H1 (cell line): ENCODE measurements at regions not wholly inside any gene's neighbourhood (a gene's known extent, or its start where the extent isn't known, plus 50 kb on each side); places are given as distances from the start of the nearest gene placed in this dataset.

Experiments used
- CTCF ChIA-PET: fragments of 300-600 bp; sonication (Branson Sonifier 250); formaldehyde crosslinking; loops from one replicate; lab custom pipeline; 2021; ENCODE audit not compliant: partially characterized antibody; lab: Charles Lee
- POLR2A ChIA-PET: fragments of 300-600 bp; sonication (Branson Sonifier 250); formaldehyde crosslinking; loops from one replicate; lab custom pipeline; 2021; ENCODE audit warnings: inconsistent platforms; ENCODE audit not compliant: partially characterized antibody; lab: Charles Lee
- DNase-seq, 2 experiments: peaks; one replicate each; pipeline versions ENCODE4 v3.0.0 to v3.0.0-alpha.2; 2010 to 2022; ENCODE audit warnings: low spot score in 2 of 2, low read depth in 1 of 2, mixed read lengths in 1 of 2
- FAIRE-seq: peaks from 2 replicates; lab custom pipeline; 2011; peaks lifted over from hg19 to GRCh38; lab: Jason Lieb, UNC
- H2AFZ ChIP-seq: 2 replicates; pipeline ENCODE4 v1.8.1; 2012; ENCODE audit warnings: low read length, inconsistent platforms
- H2AK5ac ChIP-seq: 2 replicates; pipeline ENCODE4 v1.6.1; 2013; ENCODE audit warnings: low read depth, low read length
- H2BK120ac ChIP-seq: replicated peaks from 2 replicates; pipeline ENCODE3; 2013; ENCODE audit warnings: low read depth, low read length, inconsistent platforms
- H2BK12ac ChIP-seq: 2 replicates; pipeline ENCODE4 v1.6.1; 2013; ENCODE audit warnings: low read depth, low read length
- H2BK15ac ChIP-seq: 2 replicates; pipeline ENCODE4 v1.6.1; 2013; ENCODE audit warnings: low read length
- H2BK20ac ChIP-seq: 2 replicates; pipeline ENCODE4 v1.6.1; 2013; ENCODE audit warnings: low read length
- H2BK5ac ChIP-seq: 2 replicates; pipeline ENCODE4 v1.6.1; 2013; ENCODE audit warnings: low read depth, low read length
- H3K14ac ChIP-seq: 2 replicates; pipeline ENCODE4 v1.6.1; 2013; ENCODE audit warnings: inconsistent platforms; ENCODE audit not compliant: insufficient read length
- H3K18ac ChIP-seq: 2 replicates; pipeline ENCODE4 v1.6.1; 2013; ENCODE audit warnings: low read length; ENCODE audit errors: extremely low read depth
- H3K23ac ChIP-seq: 2 replicates; pipeline ENCODE4 v1.6.1; 2013; ENCODE audit warnings: inconsistent platforms; ENCODE audit not compliant: insufficient read length
- H3K23me2 ChIP-seq: 2 replicates; pipeline ENCODE4 v1.6.1; 2013; ENCODE audit warnings: low read depth, low read length
- H3K27ac ChIP-seq: 2 replicates; pipeline ENCODE4 v1.6.1; 2011; ENCODE audit warnings: low read depth, low read length, inconsistent platforms
- H3K27me3 ChIP-seq, 4 experiments: replicated peaks in 1 of 4; 1 replicate in 1 of 4; 2 replicates in 3 of 4; pipeline versions ENCODE4 v1.6.1 to v1.8.1; 2011 to 2013; ENCODE audit warnings: low read length in 3 of 4, mild to moderate bottlenecking in 3 of 4, inconsistent platforms in 2 of 4, mixed read lengths in 2 of 4, moderate library complexity in 1 of 4; ENCODE audit not compliant: control insufficient read depth in 3 of 4, insufficient read depth in 3 of 4; ENCODE audit errors: extremely low read depth in 1 of 4
- H3K36me3 ChIP-seq, 4 experiments: 2 replicates each; pipeline versions ENCODE4 v1.6.1 to v1.8.1; 2011 to 2013; ENCODE audit warnings: mild to moderate bottlenecking in 4 of 4, low read length in 3 of 4, moderate library complexity in 2 of 4, control low read depth in 1 of 4, inconsistent platforms in 1 of 4; ENCODE audit not compliant: insufficient read depth in 4 of 4, control insufficient read depth in 2 of 4
- H3K4ac ChIP-seq: replicated peaks from 2 replicates; pipeline ENCODE3; 2013; ENCODE audit warnings: low read length, low read depth, mixed read lengths, inconsistent platforms; ENCODE audit not compliant: insufficient read length
- H3K4me1 ChIP-seq, 4 experiments: replicated peaks in 1 of 4; 1 replicate in 1 of 4; 2 replicates in 3 of 4; pipeline versions ENCODE4 v1.6.1 to v1.8.1; 2011 to 2013; ENCODE audit warnings: low read length in 3 of 4, inconsistent platforms in 2 of 4, mixed read lengths in 1 of 4; ENCODE audit not compliant: insufficient read depth in 4 of 4, control insufficient read depth in 3 of 4
- H3K4me2 ChIP-seq, 2 experiments: 2 replicates each; pipeline versions ENCODE4 v1.6.1 to v1.8.1; 2011 to 2013; ENCODE audit warnings: low read depth in 2 of 2, low read length in 2 of 2, control low read depth in 1 of 2, inconsistent platforms in 1 of 2, mild to moderate bottlenecking in 1 of 2; ENCODE audit not compliant: insufficient read depth in 1 of 2
- H3K4me3 ChIP-seq, 4 experiments: fragments of 200-600, 300-600 bp in 1 of 4; sonication (generic), shearing (Covaris generic), sonication (Bioruptor Twin) in 1 of 4; 2 replicates each; pipeline versions ENCODE4 v1.5.1 to v1.8.1; 2011 to 2016; ENCODE audit warnings: low read length in 4 of 4, low read depth in 3 of 4, control low read depth in 2 of 4, inconsistent platforms in 2 of 4, mild to moderate bottlenecking in 2 of 4, mixed read lengths in 1 of 4, moderate library complexity in 1 of 4; ENCODE audit not compliant: insufficient read depth in 2 of 4; ENCODE audit errors: extremely low read depth in 1 of 4
- H3K56ac ChIP-seq: replicated peaks from 2 replicates; pipeline ENCODE3; 2013; ENCODE audit warnings: low read depth, mild to moderate bottlenecking, mixed read lengths, low read length, inconsistent platforms; ENCODE audit not compliant: insufficient read length
- H3K79me1 ChIP-seq: 2 replicates; pipeline ENCODE4 v1.6.1; 2013; ENCODE audit warnings: low read depth, low read length, control low read depth
- H3K79me2 ChIP-seq, 2 experiments: 2 replicates each; pipeline versions ENCODE4 v1.6.1 to v1.8.1; 2012 to 2013; ENCODE audit warnings: low read length in 2 of 2, mild to moderate bottlenecking in 2 of 2, inconsistent platforms in 1 of 2; ENCODE audit not compliant: insufficient read depth in 2 of 2, control insufficient read depth in 1 of 2
- H3K9ac ChIP-seq, 4 experiments: replicated peaks in 1 of 4; 1 replicate in 1 of 4; 2 replicates in 3 of 4; pipeline versions ENCODE4 v1.6.1 to v1.8.1; 2011 to 2013; ENCODE audit warnings: low read depth in 3 of 4, low read length in 3 of 4, control low read depth in 2 of 4, mild to moderate bottlenecking in 2 of 4, moderate library complexity in 2 of 4, inconsistent platforms in 1 of 4; ENCODE audit errors: extremely low read depth in 1 of 4
- H3K9me3 ChIP-seq, 2 experiments: 2 replicates each; pipeline versions ENCODE4 v1.6.1 to v1.8.1; 2012 to 2013; ENCODE audit warnings: mild to moderate bottlenecking in 2 of 2, moderate library complexity in 2 of 2, control low read depth in 1 of 2, inconsistent platforms in 1 of 2, low read depth in 1 of 2, low read length in 1 of 2, mixed read lengths in 1 of 2; ENCODE audit not compliant: insufficient read depth in 2 of 2
- H4K20me1 ChIP-seq, 2 experiments: replicated peaks in 1 of 2; 2 replicates each; pipeline versions ENCODE3 to v1.8.1; 2011 to 2013; ENCODE audit warnings: inconsistent platforms in 2 of 2, low read length in 2 of 2, mild to moderate bottlenecking in 1 of 2; ENCODE audit not compliant: insufficient read depth in 2 of 2, control insufficient read depth in 1 of 2
- H4K5ac ChIP-seq: 2 replicates; pipeline ENCODE4 v1.6.1; 2013; ENCODE audit warnings: low read length, low read depth, mixed read lengths, inconsistent platforms; ENCODE audit not compliant: insufficient read length
- H4K8ac ChIP-seq: 2 replicates; pipeline ENCODE4 v1.8.0; 2013; ENCODE audit warnings: mild to moderate bottlenecking, moderate library complexity, low read length, inconsistent platforms; ENCODE audit not compliant: insufficient read depth; ENCODE audit errors: extremely low read depth
- H4K91ac ChIP-seq: replicated peaks from 2 replicates; pipeline ENCODE3; 2013; ENCODE audit warnings: low read length, mixed read lengths, inconsistent platforms; ENCODE audit not compliant: insufficient read length
- BRCA1 ChIP-seq: IDR thresholded peaks from 2 replicates; pipeline ENCODE4 v1.6.1; 2012; ENCODE audit warnings: low read depth, low read length, improper control_type of control experiment
- CBX5 ChIP-seq: fragments of 300-800, 300-1000 bp; sonication (generic); IDR thresholded peaks from 2 replicates; pipeline ENCODE4 v1.7.1; 2016; ENCODE audit warnings: antibody characterized with exemption, low read length, low read depth
- HDAC6 ChIP-seq: IDR thresholded peaks from one replicate; pipeline ENCODE4 v1.7.1; 2012; ENCODE audit warnings: low read depth, mild to moderate bottlenecking, inconsistent platforms, low read length, moderate library complexity
- KDM1A ChIP-seq: fragments of 200-600, 300-600 bp; sonication (generic); IDR thresholded peaks from 2 replicates; pipeline ENCODE4 v1.7.1; 2016; ENCODE audit warnings: mild to moderate bottlenecking, low read length, borderline replicate concordance
- KDM5A ChIP-seq: fragments of 200-600 bp; IDR thresholded peaks from 2 replicates; pipeline ENCODE4 v1.7.1; 2012; ENCODE audit warnings: mild to moderate bottlenecking, low read length, inconsistent platforms, mixed read lengths
- POLR2A ChIP-seq, 2 experiments: IDR thresholded peaks; 1 replicate in 1 of 2; 2 replicates in 1 of 2; pipeline ENCODE4 v1.6.1; 2011; ENCODE audit warnings: low read depth in 2 of 2, low read length in 2 of 2, mild to moderate bottlenecking in 2 of 2; ENCODE audit errors: control extremely low read depth in 1 of 2
- RBBP5 ChIP-seq: IDR thresholded peaks from 2 replicates; pipeline ENCODE4 v1.7.1; 2012; ENCODE audit warnings: low read depth, mild to moderate bottlenecking, inconsistent platforms, low read length, moderate library complexity, borderline replicate concordance
- TAF1 ChIP-seq: IDR thresholded peaks from 2 replicates; pipeline ENCODE4 v1.6.1; 2011; ENCODE audit warnings: mild to moderate bottlenecking, low read depth, low read length
- TAF7 ChIP-seq: optimal IDR thresholded peaks from 2 replicates; pipeline ENCODE3; 2011; ENCODE audit warnings: low read depth, mild to moderate bottlenecking, inconsistent platforms, low read length, moderate library complexity, borderline replicate concordance
- WGBS, 2 experiments: shearing (Covaris generic) in 1 of 2; methylation state at CpG; one replicate each; pipeline versions ENCODE4 v1.1.6 to v1.1.7; 2013 to 2015; ENCODE audit warnings: low lambda C conversion rate in 2 of 2, mixed read lengths in 2 of 2, inconsistent platforms in 1 of 2, low coverage in 1 of 2, missing lambda C conversion rate in 1 of 2; ENCODE audit not compliant: insufficient replicate concordance in 2 of 2, insufficient coverage in 1 of 2, insufficient read length in 1 of 2; ENCODE audit errors: extremely low coverage in 1 of 2, missing lambda C conversion rate in 1 of 2; 5-methylcytosine and 5-hydroxymethylcytosine counted together
- TF ChIP-seq, protein P1 (sequence below): IDR thresholded peaks from 2 replicates; pipeline ENCODE4 v1.6.1; 2011; ENCODE audit warnings: low read depth, mild to moderate bottlenecking, low read length; ENCODE audit not compliant: insufficient read depth
- TF ChIP-seq, protein P2 (sequence below): IDR thresholded peaks from 2 replicates; pipeline ENCODE4 v1.6.1; 2012; ENCODE audit warnings: inconsistent platforms
- TF ChIP-seq, protein P3 (sequence below): IDR thresholded peaks from 2 replicates; pipeline ENCODE4 v1.6.1; 2012; ENCODE audit warnings: low read length, inconsistent platforms

DNA sequence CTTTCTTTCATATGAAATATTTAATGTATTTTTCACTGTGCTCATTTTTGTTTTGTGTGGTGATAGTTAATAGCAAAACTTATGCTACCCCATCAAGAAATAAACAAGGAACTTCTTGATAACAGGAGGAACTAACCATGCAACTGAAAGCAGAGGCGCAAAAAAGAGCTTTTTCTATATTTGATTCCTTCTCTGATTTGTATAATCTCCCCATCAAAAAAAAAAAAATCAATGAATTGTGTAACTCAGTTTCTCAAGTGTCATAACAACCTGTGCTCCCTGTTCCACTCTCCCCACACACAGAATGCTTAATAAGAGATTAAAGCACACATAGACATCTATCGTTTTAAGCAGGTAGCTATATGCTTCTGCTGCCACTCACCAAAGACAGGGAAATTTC lies 67.3 kb upstream of the MED4 start:
- no peak overlapping the region for H3K18ac ChIP-seq
- ChIA-PET POLR2A (no interaction called here), CTCF (interaction anchor here (2.0 kb wide), 1 partner anchor 20 kb away, joined by 5 read pairs; no protein-coding TSS in a partner anchor)
- no peak overlapping the region for H2BK5ac ChIP-seq
- no peaks in the 10 kb centered on the region for H3K9me3 ChIP-seq
- no peaks in the 10 kb centered on the region for H3K79me1 ChIP-seq
- FAIRE-seq (no peak), DNase-seq (no peak)
- no peak overlapping the region for H3K4me2 ChIP-seq
- H3K23ac ChIP-seq: no peak overlapping the region
- no peaks in the 10 kb centered on the region for H4K20me1 ChIP-seq
- no peaks in the 10 kb centered on the region for H3K36me3 ChIP-seq
- no peak overlapping the region for H3K27ac ChIP-seq
- H3K14ac ChIP-seq: no peak overlapping the region
- H3K4ac ChIP-seq: no peak overlapping the region
- no peak overlapping the region for H2BK12ac ChIP-seq
- no peak overlapping the region for H2BK20ac ChIP-seq
- 90% methylated on average over 2 of the region's 2 CpGs; no CpG with 5 or more reads in 1 of the 2 experiments for WGBS, 2 experiments
- no peak overlapping the region for H2BK15ac ChIP-seq
- H2AFZ ChIP-seq: no peak overlapping the region
- H3K4me1 ChIP-seq: peaks cover 1 to 8% (median 3%) of the 10 kb centered on the region in 4 experiments; a peak in 4 of 7 replicates
- H3K27me3 ChIP-seq: no peaks in the 10 kb centered on the region
- no peak overlapping the region for H4K8ac ChIP-seq
- no peaks in the 10 kb centered on the region for H3K79me2 ChIP-seq
- no peak overlapping the region for H2BK120ac ChIP-seq
- H3K9ac ChIP-seq: no peak overlapping the region
- H3K56ac ChIP-seq: no peak overlapping the region
- H2AK5ac ChIP-seq: no peak overlapping the region
- H4K5ac ChIP-seq: no peak overlapping the region
- no peak overlapping the region for H3K4me3 ChIP-seq
- no peaks in the 10 kb centered on the region for H3K23me2 ChIP-seq
- no peak overlapping the region for H4K91ac ChIP-seq
- TF ChIP-seq, protein P1, sequence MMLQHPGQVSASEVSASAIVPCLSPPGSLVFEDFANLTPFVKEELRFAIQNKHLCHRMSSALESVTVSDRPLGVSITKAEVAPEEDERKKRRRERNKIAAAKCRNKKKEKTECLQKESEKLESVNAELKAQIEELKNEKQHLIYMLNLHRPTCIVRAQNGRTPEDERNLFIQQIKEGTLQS: no peak
- TF ChIP-seq CBX5 (no peak), KDM1A (no peak), HDAC6 (no peak), POLR2A (IDR thresholded peaks at IDR 0.05; ENCODE audit: control extremely low read depth in 1 of 2, low read depth in 2 of 2, low read length in 2 of 2) (no peak), RBBP5 (no peak), TAF1 (no peak), TAF7 (no peak), BRCA1 (no peak), KDM5A (no peak)
- TF ChIP-seq, protein P2, sequence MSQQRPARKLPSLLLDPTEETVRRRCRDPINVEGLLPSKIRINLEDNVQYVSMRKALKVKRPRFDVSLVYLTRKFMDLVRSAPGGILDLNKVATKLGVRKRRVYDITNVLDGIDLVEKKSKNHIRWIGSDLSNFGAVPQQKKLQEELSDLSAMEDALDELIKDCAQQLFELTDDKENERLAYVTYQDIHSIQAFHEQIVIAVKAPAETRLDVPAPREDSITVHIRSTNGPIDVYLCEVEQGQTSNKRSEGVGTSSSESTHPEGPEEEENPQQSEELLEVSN: no peak
- TF ChIP-seq, protein P3, sequence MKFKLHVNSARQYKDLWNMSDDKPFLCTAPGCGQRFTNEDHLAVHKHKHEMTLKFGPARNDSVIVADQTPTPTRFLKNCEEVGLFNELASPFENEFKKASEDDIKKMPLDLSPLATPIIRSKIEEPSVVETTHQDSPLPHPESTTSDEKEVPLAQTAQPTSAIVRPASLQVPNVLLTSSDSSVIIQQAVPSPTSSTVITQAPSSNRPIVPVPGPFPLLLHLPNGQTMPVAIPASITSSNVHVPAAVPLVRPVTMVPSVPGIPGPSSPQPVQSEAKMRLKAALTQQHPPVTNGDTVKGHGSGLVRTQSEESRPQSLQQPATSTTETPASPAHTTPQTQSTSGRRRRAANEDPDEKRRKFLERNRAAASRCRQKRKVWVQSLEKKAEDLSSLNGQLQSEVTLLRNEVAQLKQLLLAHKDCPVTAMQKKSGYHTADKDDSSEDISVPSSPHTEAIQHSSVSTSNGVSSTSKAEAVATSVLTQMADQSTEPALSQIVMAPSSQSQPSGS: no peak
